GM21390 (cell line): ENCODE measurements at regions not wholly inside any gene's neighbourhood (a gene's known extent, or its start where the extent isn't known, plus 50 kb on each side); places are given as distances from the start of the nearest gene placed in this dataset.

Source experiments
- ATAC-seq: cut with Tn5 transposase; IDR thresholded peaks from one replicate; pipeline ENCODE4 v1.9.1; 2021; ENCODE audit not compliant: unreplicated experiment

DNA sequence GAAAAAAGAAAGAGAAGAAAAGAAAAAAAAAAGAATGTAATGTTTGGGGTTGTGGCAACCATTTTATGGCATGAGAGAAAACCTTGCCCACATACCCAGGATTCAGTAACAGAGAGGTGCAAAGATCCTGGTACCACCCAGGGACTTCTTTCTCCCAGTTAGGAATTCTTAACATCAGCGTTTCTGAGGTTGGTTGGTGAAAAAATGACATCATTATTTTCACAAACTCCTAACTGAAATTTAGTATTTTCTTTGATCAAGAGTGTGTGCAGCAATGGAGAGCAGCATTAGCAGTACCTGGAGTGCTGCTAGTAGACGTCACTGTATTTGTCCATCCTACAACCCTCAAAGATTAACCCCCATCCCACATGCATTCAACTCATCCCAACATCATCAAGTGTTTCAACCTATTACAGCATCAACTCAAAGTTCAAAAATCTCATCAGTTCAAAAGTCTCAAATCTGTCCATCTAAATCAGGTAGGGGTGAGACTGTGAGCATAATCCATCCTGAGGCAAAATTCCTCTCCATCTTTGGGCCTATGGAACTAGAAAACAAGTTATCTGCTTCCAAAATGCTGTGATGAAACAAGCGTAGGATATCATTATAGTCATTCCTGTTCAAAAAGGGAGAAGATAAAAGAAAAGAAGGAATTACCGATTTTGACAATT is 60.1 kb upstream of the MSX2 start:
- no peak for ATAC-seq

DNA sequence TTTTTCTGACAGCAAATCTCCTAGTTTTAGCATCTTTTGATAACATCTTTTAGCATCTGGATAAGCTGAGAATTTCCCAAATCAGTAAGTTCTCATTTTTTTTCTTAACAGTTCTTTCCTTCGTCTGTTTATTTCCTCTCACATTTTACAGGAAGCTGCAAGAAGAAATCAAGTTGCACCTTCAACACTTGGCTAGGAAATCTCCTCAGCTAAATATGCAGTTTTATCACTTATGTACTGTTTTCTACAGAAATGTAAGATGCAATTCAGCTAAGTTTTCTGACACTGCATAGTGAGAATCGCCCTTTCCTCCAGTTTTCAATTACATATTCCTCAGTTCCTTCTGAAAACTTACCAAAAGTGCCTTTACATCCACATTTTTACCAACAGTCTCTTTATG is 59.0 kb upstream of the MSX2 start:
- ATAC-seq, result no peak

GRCh38 chr5:174667526-174667925 is 56.9 kb upstream of the MSX2 start:
- ATAC-seq, result no peak

GRCh38 chr5:174668349-174668748 is 56.0 kb upstream of the MSX2 start:
- no peak for ATAC-seq
